ENCODE measurements at regions not wholly inside any gene's neighbourhood (a gene's known extent, or its start where the extent isn't known, plus 50 kb on each side); places are given as distances from the start of the nearest gene placed in this dataset.
"Not testable (repeated sequence)": the region's sequence is repeated elsewhere in the genome, so short reads cannot be mapped to it uniquely, and the experiment has no call there.

GRCh38 chr11:49780791-49781190 is 171.4 kb upstream of the OR4C13 start:
- TF ChIP-seq, protein P1, sequence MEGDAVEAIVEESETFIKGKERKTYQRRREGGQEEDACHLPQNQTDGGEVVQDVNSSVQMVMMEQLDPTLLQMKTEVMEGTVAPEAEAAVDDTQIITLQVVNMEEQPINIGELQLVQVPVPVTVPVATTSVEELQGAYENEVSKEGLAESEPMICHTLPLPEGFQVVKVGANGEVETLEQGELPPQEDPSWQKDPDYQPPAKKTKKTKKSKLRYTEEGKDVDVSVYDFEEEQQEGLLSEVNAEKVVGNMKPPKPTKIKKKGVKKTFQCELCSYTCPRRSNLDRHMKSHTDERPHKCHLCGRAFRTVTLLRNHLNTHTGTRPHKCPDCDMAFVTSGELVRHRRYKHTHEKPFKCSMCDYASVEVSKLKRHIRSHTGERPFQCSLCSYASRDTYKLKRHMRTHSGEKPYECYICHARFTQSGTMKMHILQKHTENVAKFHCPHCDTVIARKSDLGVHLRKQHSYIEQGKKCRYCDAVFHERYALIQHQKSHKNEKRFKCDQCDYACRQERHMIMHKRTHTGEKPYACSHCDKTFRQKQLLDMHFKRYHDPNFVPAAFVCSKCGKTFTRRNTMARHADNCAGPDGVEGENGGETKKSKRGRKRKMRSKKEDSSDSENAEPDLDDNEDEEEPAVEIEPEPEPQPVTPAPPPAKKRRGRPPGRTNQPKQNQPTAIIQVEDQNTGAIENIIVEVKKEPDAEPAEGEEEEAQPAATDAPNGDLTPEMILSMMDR (IDR thresholded peaks at IDR 0.05): not testable (repeated sequence)
- not testable (repeated sequence) for TF ChIP-seq POLR2A (IDR thresholded peaks at IDR 0.05)
